Fibroblast of lung (primary cell): ENCODE measurements at regions not wholly inside any gene's neighbourhood (a gene's known extent, or its start where the extent isn't known, plus 50 kb on each side); places are given as distances from the start of the nearest gene placed in this dataset.

Experiments
- DNase-seq, 2 donors: peaks; one replicate each; pipeline versions ENCODE4 v3.0.0 to v3.0.0-alpha.2; 2010; ENCODE audit warnings: low read depth in 2 of 2
- H2AFZ ChIP-seq: 2 replicates; pipeline ENCODE4 v1.5.1; 2012; ENCODE audit warnings: low read length, control low read depth, inconsistent platforms
- H3K27ac ChIP-seq: 2 replicates; pipeline ENCODE4 v1.5.1; 2011; ENCODE audit warnings: low read length, control low read depth; ENCODE audit not compliant: insufficient read depth
- H3K27me3 ChIP-seq: 2 replicates; pipeline ENCODE4 v1.5.1; 2011; ENCODE audit warnings: mild to moderate bottlenecking, low read length; ENCODE audit not compliant: control insufficient read depth, insufficient read depth
- H3K36me3 ChIP-seq: 2 replicates; pipeline ENCODE4 v1.5.1; 2011; ENCODE audit warnings: low read length; ENCODE audit not compliant: control insufficient read depth, insufficient read depth
- H3K4me1 ChIP-seq: 2 replicates; pipeline ENCODE4 v1.5.1; 2011; ENCODE audit warnings: low read length; ENCODE audit not compliant: control insufficient read depth, insufficient read depth; ENCODE audit errors: extremely low read depth
- H3K4me2 ChIP-seq: 2 replicates; pipeline ENCODE4 v1.5.1; 2011; ENCODE audit warnings: low read length, control low read depth; ENCODE audit not compliant: insufficient read depth; ENCODE audit errors: extremely low read depth
- H3K4me3 ChIP-seq, 4 experiments: fragments of 200-600 bp in 1 of 4; sonication (generic) in 1 of 4; replicated peaks in 1 of 4; 2 replicates each; pipeline ENCODE4 v1.5.1; 2011 to 2016; ENCODE audit warnings: low read length in 4 of 4, low read depth in 3 of 4, mild to moderate bottlenecking in 3 of 4, control low read depth in 2 of 4, inconsistent platforms in 1 of 4, mixed read lengths in 1 of 4; ENCODE audit not compliant: insufficient read depth in 1 of 4; ENCODE audit errors: control extremely low read depth in 1 of 4
- H3K79me2 ChIP-seq: 2 replicates; pipeline ENCODE4 v1.5.1; 2012; ENCODE audit warnings: mild to moderate bottlenecking, low read length, inconsistent platforms; ENCODE audit not compliant: control insufficient read depth, insufficient read depth
- H3K9ac ChIP-seq: 2 replicates; pipeline ENCODE4 v1.5.1; 2011; ENCODE audit warnings: mild to moderate bottlenecking, low read length, control low read depth; ENCODE audit not compliant: insufficient read depth
- H3K9me3 ChIP-seq: 2 replicates; pipeline ENCODE4 v1.5.1; 2012; ENCODE audit warnings: low read depth, low read length; ENCODE audit not compliant: control insufficient read depth, insufficient read depth
- H4K20me1 ChIP-seq: 2 replicates; pipeline ENCODE4 v1.5.1; 2011; ENCODE audit warnings: low read length; ENCODE audit not compliant: control insufficient read depth, insufficient read depth; ENCODE audit errors: extremely low read depth
- CTCF ChIP-seq, 2 donors: IDR thresholded peaks in 1 of 2; conservative IDR thresholded peaks in 1 of 2; 1 replicate in 1 of 2; 2 replicates in 1 of 2; pipeline ENCODE4 v1.5.1; 2011 to 2012; ENCODE audit warnings: low read length in 2 of 2, control low read depth in 1 of 2, inconsistent platforms in 1 of 2, low read depth in 1 of 2, mild to moderate bottlenecking in 1 of 2
- EZH2 ChIP-seq: IDR thresholded peaks from 2 replicates; pipeline ENCODE4 v1.5.1; 2012; ENCODE audit warnings: low read length, control low read depth, mild to moderate bottlenecking; ENCODE audit errors: missing control alignments

GRCh38 chr6:105755885-105756284 is 330.3 kb upstream of the PRDM1 start:
- DNase-seq: no peak
- no peak overlapping the region for H3K27ac ChIP-seq
- H4K20me1 ChIP-seq: no peaks in the 10 kb centered on the region
- TF ChIP-seq EZH2: no peak
- TF ChIP-seq CTCF (conservative IDR thresholded peaks at IDR 0.05 in 1 of 2, IDR thresholded peaks at IDR 0.05 in 1 of 2; ENCODE audit: low read depth in 1 of 2, low read length in 2 of 2): no peak
- no peaks in the 10 kb centered on the region for H3K36me3 ChIP-seq
- no peaks in the 10 kb centered on the region for H3K9me3 ChIP-seq
- no peak overlapping the region for H3K4me3 ChIP-seq
- H2AFZ ChIP-seq: no peak overlapping the region
- H3K79me2 ChIP-seq: no peaks in the 10 kb centered on the region
- H3K4me2 ChIP-seq: no peak overlapping the region
- no peak overlapping the region for H3K9ac ChIP-seq
- H3K27me3 ChIP-seq: no peaks in the 10 kb centered on the region
- no peaks in the 10 kb centered on the region for H3K4me1 ChIP-seq

DNA sequence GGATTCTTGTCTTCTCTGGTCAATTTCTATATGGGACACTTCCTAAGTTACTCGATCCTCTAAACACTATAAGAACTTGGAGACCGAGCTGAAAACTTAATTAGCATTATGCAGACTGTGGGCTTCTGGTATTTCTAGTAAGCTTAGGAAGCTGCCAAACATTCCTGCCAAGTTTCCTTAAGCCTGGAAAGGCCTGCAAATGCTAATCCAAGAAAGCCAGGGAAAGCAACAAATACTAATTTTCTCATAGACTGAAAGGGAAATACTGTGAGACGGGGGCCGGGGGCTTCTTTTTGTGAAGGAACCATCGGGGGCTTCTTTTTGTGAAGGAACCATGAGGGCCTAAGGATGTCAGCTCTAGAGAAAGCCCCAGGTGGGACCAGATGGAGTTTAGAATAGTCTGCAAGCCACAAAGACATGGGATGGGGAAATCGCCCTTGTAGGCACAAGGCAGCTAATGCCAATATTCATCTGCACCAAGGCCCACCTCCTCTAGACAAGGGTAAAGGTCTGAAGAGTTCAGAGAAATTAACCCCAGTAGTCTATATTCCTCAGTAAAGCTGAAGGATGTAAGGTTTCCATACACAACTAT is 332.4 kb upstream of the PRDM1 start:
- Histone ChIP-seq H3K9me3 (no peaks in the 10 kb centered on the region), H3K27me3 (no peaks in the 10 kb centered on the region), H3K4me1 (no peaks in the 10 kb centered on the region), H2AFZ (no peak overlapping the region), H3K79me2 (no peaks in the 10 kb centered on the region), H3K4me2 (no peak overlapping the region), H4K20me1 (no peaks in the 10 kb centered on the region), H3K4me3 (no peak overlapping the region), H3K36me3 (no peaks in the 10 kb centered on the region), H3K27ac (no peak overlapping the region), H3K9ac (no peak overlapping the region)
- no peak for TF ChIP-seq EZH2
- no peak for TF ChIP-seq CTCF (conservative IDR thresholded peaks at IDR 0.05 in 1 of 2, IDR thresholded peaks at IDR 0.05 in 1 of 2; ENCODE audit: low read depth in 1 of 2, low read length in 2 of 2)
- peak; percentile 50 to 76 for DNase-seq

DNA sequence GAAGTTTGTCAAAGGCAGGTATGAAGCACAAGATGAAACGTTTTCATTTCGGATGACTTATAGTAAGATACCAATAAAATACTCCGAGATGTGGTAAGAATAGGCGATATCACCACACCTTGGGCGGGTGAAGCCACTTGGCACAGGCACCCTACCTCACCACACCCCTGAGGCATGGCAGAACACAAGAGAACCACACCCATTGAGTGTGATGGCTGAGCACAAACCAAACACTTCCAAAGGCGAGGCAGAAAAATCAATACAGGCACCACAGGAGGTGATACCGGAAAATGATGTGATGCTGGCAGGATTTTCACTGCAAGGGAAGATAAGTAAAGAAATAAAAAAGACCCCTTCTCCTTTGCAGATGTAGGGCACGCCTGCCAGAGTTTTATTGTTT is 332.9 kb upstream of the PRDM1 start:
- H3K4me1 ChIP-seq: no peaks in the 10 kb centered on the region
- H4K20me1 ChIP-seq: no peaks in the 10 kb centered on the region
- H3K4me2 ChIP-seq: no peak overlapping the region
- no peak overlapping the region for H2AFZ ChIP-seq
- H3K27me3 ChIP-seq: no peaks in the 10 kb centered on the region
- DNase-seq: no peak
- TF ChIP-seq CTCF (conservative IDR thresholded peaks at IDR 0.05 in 1 of 2, IDR thresholded peaks at IDR 0.05 in 1 of 2; ENCODE audit: low read depth in 1 of 2, low read length in 2 of 2): no peak
- no peak for TF ChIP-seq EZH2
- no peak overlapping the region for H3K9ac ChIP-seq
- H3K9me3 ChIP-seq: no peaks in the 10 kb centered on the region
- no peak overlapping the region for H3K4me3 ChIP-seq
- no peaks in the 10 kb centered on the region for H3K36me3 ChIP-seq
- no peaks in the 10 kb centered on the region for H3K79me2 ChIP-seq
- no peak overlapping the region for H3K27ac ChIP-seq
